Panc1 (cell line): ENCODE measurements at regions not wholly inside any gene's neighbourhood (a gene's known extent, or its start where the extent isn't known, plus 50 kb on each side); places are given as distances from the start of the nearest gene placed in this dataset.

Experiments used
- CTCF ChIP-seq: fragments of 450-650 bp; IDR thresholded peaks from 2 replicates; pipeline ENCODE4 v1.5.1; 2017; ENCODE audit warnings: mild to moderate bottlenecking
- TCF7L2 ChIP-seq: IDR thresholded peaks from 2 replicates; pipeline ENCODE4 v1.6.1; 2011; ENCODE audit warnings: mild to moderate bottlenecking, low read depth, low read length, inconsistent platforms

GRCh38 chr19:56973713-56974555 lies 133.4 kb upstream of the PEG3 start:
- TF ChIP-seq CTCF (no peak), TCF7L2 (no peak)
